B cell (primary cell): ENCODE measurements at regions not wholly inside any gene's neighbourhood (a gene's known extent, or its start where the extent isn't known, plus 50 kb on each side); places are given as distances from the start of the nearest gene placed in this dataset.

Source experiments
- EZH2 ChIP-seq: IDR thresholded peaks from 2 replicates; pipeline ENCODE4 v1.6.1; 2012; ENCODE audit warnings: borderline replicate concordance, low read depth, mild to moderate bottlenecking, moderate library complexity, low read length; ENCODE audit not compliant: insufficient read depth, poor library complexity, severe bottlenecking
- TF ChIP-seq, protein P1 (sequence below): fragments of 200-600 bp; IDR thresholded peaks from one replicate; pipeline ENCODE4 v1.8.0; 2022; ENCODE audit warnings: antibody characterized with exemption, mild to moderate bottlenecking

DNA sequence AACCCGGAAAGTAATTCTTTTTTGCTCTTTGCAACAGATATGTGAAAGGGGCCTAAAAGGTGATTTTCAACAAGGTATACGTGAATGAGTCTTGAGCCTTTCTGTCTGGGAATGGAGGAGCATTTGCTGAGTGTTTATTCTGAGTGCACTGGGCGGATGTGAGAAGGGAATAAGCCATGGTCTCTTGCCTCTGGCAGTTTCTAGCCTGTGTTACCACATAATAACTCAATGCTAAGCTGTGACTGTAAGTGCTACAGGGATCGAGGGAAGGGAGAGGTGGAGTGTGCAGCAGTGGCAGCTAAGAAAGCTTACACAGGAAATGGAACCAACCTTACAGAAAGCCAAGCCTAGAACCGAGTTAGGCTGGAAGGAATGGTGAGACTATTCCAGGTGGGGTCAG, 444.3 kb downstream of the SLC4A3 start:
- TF ChIP-seq, protein P1, sequence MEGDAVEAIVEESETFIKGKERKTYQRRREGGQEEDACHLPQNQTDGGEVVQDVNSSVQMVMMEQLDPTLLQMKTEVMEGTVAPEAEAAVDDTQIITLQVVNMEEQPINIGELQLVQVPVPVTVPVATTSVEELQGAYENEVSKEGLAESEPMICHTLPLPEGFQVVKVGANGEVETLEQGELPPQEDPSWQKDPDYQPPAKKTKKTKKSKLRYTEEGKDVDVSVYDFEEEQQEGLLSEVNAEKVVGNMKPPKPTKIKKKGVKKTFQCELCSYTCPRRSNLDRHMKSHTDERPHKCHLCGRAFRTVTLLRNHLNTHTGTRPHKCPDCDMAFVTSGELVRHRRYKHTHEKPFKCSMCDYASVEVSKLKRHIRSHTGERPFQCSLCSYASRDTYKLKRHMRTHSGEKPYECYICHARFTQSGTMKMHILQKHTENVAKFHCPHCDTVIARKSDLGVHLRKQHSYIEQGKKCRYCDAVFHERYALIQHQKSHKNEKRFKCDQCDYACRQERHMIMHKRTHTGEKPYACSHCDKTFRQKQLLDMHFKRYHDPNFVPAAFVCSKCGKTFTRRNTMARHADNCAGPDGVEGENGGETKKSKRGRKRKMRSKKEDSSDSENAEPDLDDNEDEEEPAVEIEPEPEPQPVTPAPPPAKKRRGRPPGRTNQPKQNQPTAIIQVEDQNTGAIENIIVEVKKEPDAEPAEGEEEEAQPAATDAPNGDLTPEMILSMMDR = no peak
- TF ChIP-seq EZH2 = no peak
